EL (cell line): ENCODE measurements at regions not wholly inside any gene's neighbourhood (a gene's known extent, or its start where the extent isn't known, plus 50 kb on each side); places are given as distances from the start of the nearest gene placed in this dataset.
"Not testable (repeated sequence)": the region's sequence is repeated elsewhere in the genome, so short reads cannot be mapped to it uniquely, and the experiment has no call there.

Experiments used
- DNase-seq: peaks from one replicate; pipeline ENCODE4 v3.0.0-alpha.2; 2016

GRCh38 chr19:29154163-29154562, 58.8 kb downstream of the UQCRFS1 start:
- no peak for DNase-seq

- DNase-seq, result no peak
Measured at GRCh38 chr19:29145756-29146155, 67.2 kb downstream of the UQCRFS1 start.

- no peak for DNase-seq
Measured at GRCh38 chr19:29143183-29143582, 69.8 kb downstream of the UQCRFS1 start.

DNA sequence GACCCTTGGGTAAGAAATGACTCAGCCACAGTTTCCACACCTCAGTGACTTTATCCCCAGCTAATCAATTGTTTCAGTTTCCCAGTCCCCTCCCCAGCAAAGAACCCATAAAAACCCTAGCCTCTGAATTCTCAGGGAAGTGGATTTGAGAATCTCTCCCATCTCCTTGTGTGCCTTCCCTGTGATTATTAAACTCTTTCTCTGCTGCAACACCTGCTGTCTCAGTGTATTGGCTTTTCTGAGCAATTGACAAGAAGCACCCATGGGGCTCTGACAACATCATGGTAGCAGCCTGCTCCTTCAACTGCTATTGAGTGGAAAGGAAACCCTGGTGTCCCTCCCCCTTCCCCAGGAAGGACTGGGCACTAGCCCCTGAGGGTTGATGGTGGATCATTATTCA, 73.7 kb downstream of the UQCRFS1 start:
- DNase-seq, result no peak

- DNase-seq, result not testable (repeated sequence)
Measured at GRCh38 chr19:29138206-29138605, 74.7 kb downstream of the UQCRFS1 start.

DNA sequence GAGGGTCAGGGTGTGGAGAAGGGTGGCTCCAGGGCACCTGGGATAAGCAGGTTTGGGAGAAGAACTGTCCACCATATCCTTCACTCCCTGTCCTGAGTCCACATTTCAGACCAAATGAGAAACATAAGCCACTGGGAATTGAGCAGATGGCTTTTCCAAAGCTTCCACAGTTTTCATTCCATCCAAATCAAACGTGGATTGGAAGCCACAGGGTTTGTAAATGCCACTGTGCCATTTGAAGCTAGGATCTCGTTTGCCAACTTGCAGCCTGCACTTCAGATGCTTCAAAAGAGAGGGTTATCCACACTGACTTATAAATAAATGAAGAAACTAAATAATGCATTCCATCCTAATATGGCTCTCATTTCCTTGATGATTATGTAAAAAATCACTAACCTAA, 81.5 kb downstream of the UQCRFS1 start:
- DNase-seq, result no peak

GRCh38 chr19:29129148-29129547, 83.8 kb downstream of the UQCRFS1 start:
- no peak for DNase-seq

DNA sequence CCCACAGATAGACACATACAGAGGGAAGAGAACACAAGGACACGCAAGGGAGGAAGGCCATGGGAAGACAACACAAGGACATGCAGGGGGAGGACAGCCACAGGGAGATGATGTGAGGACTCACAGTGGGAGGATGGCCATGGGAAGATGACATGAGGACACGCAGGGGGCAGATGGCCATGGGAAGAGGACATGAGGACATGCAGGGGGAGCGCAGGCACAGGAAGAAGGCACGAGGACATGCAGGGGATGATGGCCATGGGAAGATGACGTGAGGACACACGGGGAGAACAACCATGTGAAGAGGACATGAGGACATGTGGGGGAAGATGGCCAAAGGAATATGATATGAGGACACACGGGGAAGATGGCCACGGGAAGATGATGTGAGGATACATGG, 84.7 kb downstream of the UQCRFS1 start:
- DNase-seq, result no peak

DNA sequence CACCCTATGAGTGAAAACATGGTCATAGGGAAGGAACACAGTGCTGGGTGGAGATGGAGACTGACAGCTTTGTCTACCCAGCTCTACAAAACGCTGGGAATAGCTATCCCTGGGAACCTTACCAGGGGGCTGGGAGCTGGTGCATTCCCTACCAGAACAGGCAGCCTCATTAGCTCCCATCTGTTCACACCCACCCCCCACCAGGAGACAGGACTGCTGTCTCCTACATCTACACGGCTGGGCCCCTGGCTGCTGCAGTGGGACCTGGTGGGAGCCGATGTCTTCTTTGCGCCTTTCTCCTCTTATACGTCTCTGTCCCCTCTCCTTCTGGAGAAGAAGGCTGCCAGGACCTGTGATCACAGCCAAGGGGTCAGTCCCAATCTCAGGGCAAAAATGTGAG, 90.8 kb downstream of the UQCRFS1 start:
- no peak for DNase-seq

DNA sequence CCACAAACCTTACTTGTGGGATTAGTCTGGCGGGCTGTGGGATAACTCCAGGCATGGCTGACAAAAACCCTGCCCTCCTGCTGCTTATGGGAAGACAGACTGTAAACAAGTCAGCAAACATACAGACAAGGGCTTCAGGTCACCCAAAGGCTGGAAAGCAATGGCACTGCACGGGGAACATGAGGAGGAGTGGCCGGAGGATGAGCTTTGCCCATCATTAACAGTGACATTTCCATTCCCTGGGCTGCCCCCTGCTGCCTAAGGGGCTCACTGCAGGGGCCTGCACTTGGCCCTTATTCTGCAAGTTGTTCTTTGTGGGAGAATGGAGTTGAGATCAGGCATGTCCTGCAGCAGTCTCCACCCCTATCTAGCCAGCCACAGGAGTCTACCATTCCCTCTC, 91.3 kb downstream of the UQCRFS1 start:
- peak; percentile 24 for DNase-seq

GRCh38 chr19:29120466-29120865, 92.5 kb downstream of the UQCRFS1 start:
- DNase-seq, result no peak

DNA sequence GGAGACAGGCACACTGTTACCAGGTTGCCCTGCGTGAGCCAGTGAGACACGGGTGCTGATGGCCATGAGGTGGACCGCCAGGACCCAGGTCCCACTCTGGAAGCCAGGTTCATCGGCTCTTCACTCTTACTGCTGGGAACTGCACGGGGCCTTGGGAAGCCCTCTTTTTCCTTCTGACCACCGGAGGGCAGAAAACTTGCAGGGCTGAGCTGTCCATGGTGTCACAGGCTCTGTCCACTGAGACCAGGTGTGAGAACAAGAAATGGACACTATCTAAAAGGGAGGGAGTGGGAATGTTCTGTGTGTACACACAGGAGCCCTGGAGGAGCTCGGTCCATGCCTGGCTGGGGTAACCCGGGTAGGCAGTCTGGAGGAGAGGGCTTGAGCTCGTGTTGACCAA, 93.4 kb downstream of the UQCRFS1 start:
- DNase-seq, result no peak

DNA sequence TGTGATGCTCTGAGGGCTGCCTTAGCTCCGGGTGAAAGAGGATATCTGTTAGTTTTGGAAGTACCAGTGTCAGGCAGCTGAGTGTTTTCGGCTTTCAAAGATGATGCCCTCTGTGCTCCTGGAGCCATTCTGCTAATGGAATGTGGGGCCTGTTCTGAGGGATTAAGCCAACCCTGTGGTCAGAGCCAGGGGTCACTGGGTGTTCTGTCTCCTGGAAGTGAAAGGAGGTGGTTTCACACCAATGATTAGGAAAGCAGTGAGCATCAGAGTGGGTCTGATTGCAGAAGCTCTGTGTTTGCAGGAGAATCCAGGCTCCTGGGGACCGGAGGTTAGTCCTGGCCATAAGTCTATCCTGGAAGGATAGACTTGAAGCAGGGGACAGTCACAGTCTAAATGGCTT, 94.6 kb downstream of the UQCRFS1 start:
- no peak for DNase-seq

DNA sequence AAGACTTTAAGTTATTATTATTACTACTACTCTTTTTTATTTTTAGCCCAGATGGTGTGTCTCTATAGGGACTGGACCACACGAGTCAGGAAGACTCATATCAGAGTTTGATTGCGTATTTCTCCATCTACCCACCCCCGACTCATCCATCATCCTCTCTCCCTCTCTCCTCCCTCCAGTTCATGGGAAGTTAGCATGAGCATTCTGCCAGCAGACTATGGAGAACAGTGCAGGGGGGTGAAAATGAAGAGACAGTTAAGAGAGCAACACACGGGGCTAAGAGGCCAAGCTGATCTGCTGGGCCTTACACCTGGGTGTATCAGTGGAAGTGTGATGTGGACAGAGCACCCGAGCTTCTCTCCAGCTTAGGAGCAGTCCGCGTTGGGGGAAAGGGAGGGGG, 95.0 kb downstream of the UQCRFS1 start:
- DNase-seq, result peak; percentile 3

DNA sequence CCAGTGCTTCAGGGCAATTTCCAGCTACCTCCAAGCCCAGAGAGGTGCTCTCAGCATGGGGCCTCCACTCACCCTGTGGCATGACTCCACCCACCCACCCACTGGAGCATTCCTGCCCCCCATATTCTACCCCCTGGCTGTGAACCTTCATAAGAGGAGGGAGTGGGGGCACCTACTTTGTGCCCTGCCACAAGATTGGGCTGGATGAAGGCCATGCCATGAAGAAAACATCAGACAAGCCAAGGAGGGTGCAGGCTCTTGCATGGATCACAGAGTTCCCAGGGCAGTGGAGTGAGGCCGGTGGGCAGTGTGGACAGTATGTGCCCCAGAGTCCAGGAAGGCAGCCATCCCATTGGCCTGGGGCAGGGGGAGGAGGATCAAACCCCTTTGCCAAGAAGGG, 97.8 kb downstream of the UQCRFS1 start:
- DNase-seq, result no peak

- DNase-seq, result no peak
Measured at GRCh38 chr19:29113838-29114237, 99.1 kb downstream of the UQCRFS1 start.

DNA sequence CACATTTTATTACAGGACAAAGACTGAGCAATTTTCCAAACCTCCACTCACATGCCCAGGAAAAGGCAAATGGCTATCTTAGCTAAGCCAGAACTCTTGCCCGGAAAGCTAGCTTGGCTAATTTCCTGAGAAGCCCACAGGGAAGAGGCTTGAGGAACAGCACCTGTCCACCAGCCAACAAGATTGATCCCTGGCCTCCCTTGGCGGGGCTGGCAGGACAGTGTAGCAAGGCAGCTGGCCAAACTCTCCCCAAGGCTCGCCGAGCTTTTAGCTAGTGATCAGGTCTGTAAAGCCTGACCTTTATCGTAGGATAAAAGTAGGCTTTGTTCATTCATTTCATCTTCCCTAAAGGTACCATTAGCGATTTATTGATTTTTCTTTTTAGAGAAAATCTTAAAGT, 101.4 kb downstream of the UQCRFS1 start:
- no peak for DNase-seq

DNA sequence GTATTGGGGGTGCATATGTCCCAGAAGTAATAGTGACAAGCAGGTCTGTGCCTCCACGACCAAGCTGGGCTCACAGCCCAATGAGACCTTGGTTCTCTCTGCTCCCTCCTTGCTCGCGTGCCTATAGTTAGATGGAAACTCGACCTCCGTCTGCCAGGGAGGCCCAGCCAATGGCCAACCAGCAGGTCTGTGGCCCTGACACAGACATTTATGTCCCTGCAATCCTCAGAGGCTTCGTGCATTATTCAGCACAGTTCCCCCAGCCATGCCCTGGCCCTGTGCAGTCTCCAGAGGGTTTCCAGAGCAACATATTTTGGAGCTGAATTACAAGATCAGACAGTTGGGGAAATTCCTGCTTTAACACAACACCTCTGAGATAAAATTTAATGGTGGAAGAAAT, 105.1 kb downstream of the UQCRFS1 start:
- no peak for DNase-seq

- no peak for DNase-seq
Measured at GRCh38 chr19:29106346-29106885, 106.5 kb downstream of the UQCRFS1 start.

DNA sequence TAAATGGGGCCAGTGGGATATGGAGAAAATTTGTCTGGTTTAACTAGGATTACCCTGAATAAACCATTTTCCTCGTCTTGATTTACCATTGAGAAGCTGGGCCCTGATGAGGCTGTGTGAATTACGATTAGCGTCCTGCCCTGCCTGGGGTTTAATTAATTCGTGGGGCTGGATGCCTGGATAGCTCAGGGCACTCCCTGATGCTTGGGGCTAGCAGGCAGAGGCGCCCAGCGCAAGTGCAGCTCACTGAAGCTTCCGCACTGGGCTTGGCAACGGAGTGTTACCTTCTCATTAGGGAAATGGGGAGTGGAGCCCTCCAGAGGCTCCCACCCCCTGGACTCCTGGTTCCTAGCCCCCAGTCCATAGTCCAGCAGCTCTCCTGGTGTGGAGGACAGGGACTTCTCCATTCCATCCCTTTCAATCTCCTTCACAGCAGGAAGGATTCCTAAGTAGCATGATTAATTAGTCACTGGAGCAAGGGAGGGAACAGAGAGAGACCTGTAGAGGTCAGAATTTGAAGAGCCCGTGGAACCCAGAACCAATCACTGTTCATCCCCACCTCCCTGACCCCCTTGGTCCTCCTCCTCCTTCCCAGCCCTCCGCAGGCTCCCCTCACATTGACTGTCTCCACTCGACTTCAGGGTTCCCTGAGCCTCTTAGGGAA, 107.2 kb downstream of the UQCRFS1 start:
- DNase-seq, result no peak

DNA sequence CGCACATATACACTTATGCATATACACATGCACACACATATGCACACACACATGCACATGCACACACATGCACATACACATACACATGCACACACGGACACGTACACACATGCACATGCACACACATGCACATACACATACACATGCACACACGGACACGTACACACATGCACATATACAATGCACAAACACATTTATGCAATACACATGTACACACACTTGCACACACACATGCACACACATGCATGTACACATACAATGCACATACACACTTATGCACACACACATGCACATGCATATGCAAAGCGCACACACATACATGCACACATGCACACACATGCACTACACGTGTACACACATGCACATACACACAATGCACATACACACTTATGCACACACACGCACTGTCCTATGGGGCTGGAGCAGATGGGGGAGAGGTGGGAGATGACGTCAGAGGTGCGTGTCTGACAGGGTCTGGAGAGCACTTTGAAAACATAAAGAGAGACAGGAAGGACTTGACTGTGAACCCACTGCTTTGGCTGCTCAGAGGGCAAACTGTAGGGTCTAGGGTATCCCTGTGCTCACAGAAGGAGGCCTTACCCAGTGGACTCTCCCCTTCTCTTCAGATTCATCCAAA, 108.2 kb downstream of the UQCRFS1 start:
- DNase-seq, result no peak

DNA sequence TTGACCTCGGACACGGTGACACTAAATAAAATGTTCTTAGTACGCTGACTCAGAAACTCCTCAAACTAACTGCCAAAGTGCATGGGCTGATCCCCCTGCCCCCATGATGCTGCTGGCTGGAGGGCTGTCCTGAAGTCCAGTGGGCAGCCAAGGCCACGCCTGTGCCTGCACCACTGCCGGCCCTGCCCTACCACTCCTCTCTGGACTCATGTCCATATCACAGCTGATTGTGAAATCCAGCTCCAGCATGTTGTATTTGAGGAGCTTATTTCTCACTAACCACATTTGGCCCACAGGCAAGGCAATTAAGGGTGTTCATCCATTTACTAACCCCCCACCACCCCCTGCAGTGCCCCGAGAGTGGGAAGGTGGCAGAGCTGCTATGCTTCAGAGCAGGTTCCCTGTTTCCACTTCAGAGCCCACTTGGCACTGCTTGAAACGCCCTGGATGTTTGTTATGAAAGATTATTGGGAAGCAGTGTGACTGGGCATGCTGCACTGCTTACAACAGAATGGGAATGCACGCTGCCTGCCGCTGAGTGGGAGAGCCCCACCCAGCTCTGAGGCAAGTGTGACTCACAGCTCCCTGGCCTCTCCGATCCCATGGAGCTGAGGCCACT, 114.0 kb downstream of the UQCRFS1 start:
- peak; percentile 84 for DNase-seq

GRCh38 chr19:29098091-29098490, 114.9 kb downstream of the UQCRFS1 start:
- no peak for DNase-seq

DNA sequence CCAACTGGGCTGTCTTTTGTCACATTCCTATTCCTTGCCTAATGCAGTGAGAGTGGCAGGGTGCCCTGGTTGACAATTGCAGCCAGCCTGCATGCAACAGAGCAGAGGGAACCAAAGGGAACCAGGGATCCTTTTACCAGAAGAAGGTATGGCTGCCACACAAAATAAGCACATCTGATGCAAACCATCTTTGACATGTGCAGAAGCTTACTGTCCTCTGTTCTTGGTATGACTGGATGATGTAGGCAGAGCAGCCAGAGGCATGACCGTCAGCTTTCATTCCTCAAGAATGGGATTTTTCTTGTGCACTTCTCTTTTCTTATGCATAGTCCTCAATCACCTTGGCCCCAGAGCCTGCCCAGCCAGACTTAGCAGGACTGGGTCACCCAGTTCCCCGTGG, 116.1 kb downstream of the UQCRFS1 start:
- DNase-seq, result no peak
